SW 1271 (cell line): ENCODE measurements at regions not wholly inside any gene's neighbourhood (a gene's known extent, or its start where the extent isn't known, plus 50 kb on each side); places are given as distances from the start of the nearest gene placed in this dataset.

Experiments
- DNase-seq, 2 experiments: peaks; one replicate each; lab custom pipeline; 2025; lab: John Stamatoyannopoulos, UW

GRCh38 chr3:66692766-66693150, 191.9 kb upstream of the LRIG1 start:
- no peak for DNase-seq

- no peak for DNase-seq
Measured at GRCh38 chr3:66693461-66694031, 192.7 kb upstream of the LRIG1 start.

GRCh38 chr3:66702126-66702525, 201.3 kb upstream of the LRIG1 start:
- DNase-seq = no peak

- no peak for DNase-seq
Measured at GRCh38 chr3:66703501-66703900, 202.7 kb upstream of the LRIG1 start.

- DNase-seq = no peak
Measured at GRCh38 chr3:66705076-66705475, 204.3 kb upstream of the LRIG1 start.

GRCh38 chr3:66706890-66707289, 206.1 kb upstream of the LRIG1 start:
- DNase-seq = no peak

- no peak for DNase-seq
Measured at GRCh38 chr3:66709532-66709931, 208.7 kb upstream of the LRIG1 start.

- DNase-seq = no peak
Measured at GRCh38 chr3:66712210-66712609, 211.4 kb upstream of the LRIG1 start.

GRCh38 chr3:66713921-66714320, 213.1 kb upstream of the LRIG1 start:
- no peak for DNase-seq

- DNase-seq = no peak
Measured at GRCh38 chr3:66715806-66716205, 215.0 kb upstream of the LRIG1 start.

GRCh38 chr3:66717806-66718205, 217.0 kb upstream of the LRIG1 start:
- DNase-seq = no peak

GRCh38 chr3:66719796-66720356, 219.1 kb upstream of the LRIG1 start:
- DNase-seq = no peak

- no peak for DNase-seq
Measured at GRCh38 chr3:66720508-66720907, 219.7 kb upstream of the LRIG1 start.

- peak in 1 of 2 experiments; percentile 23 for DNase-seq
Measured at GRCh38 chr3:66722675-66723074, 221.9 kb upstream of the LRIG1 start.

GRCh38 chr3:66723231-66723630, 222.4 kb upstream of the LRIG1 start:
- no peak for DNase-seq

GRCh38 chr3:66729687-66730393, 229.0 kb upstream of the LRIG1 start:
- no peak for DNase-seq

- no peak for DNase-seq
Measured at GRCh38 chr3:66738625-66739365, 238.0 kb upstream of the LRIG1 start.

- DNase-seq = no peak
Measured at GRCh38 chr3:66740260-66740659, 239.4 kb upstream of the LRIG1 start.

GRCh38 chr3:66744521-66744920, 243.7 kb upstream of the LRIG1 start:
- no peak for DNase-seq

GRCh38 chr3:66744986-66745385, 244.2 kb upstream of the LRIG1 start:
- DNase-seq = no peak

- DNase-seq = no peak
Measured at GRCh38 chr3:66747261-66747660, 246.4 kb upstream of the LRIG1 start.

- no peak for DNase-seq
Measured at GRCh38 chr3:66747696-66748095, 246.9 kb upstream of the LRIG1 start.
